HL-60 (cell line): ENCODE measurements at regions not wholly inside any gene's neighbourhood (a gene's known extent, or its start where the extent isn't known, plus 50 kb on each side); places are given as distances from the start of the nearest gene placed in this dataset.

Source experiments
- DNase-seq, 2 experiments: peaks; one replicate each; pipeline ENCODE4 v3.0.0-alpha.2; 2010 to 2020; ENCODE audit warnings: low read depth in 1 of 2, low spot score in 1 of 2
- H3K27ac ChIP-seq: fragments of 250-450 bp; sonication (Bioruptor Pico); replicated peaks from 2 replicates; pipeline ENCODE4 v1.5.1; 2020; ENCODE audit warnings: mild to moderate bottlenecking, moderate library complexity
- H3K27me3 ChIP-seq: fragments of 250-450 bp; sonication (Bioruptor Pico); 2 replicates; pipeline ENCODE4 v1.5.1; 2021; ENCODE audit warnings: mild to moderate bottlenecking, moderate library complexity; ENCODE audit not compliant: insufficient read depth, poor library complexity, severe bottlenecking
- H3K4me3 ChIP-seq: replicated peaks from 2 replicates; pipeline ENCODE4 v1.5.1; 2011; ENCODE audit warnings: mild to moderate bottlenecking, control low read depth, low read length; ENCODE audit not compliant: insufficient read depth
- CTCF ChIP-seq: IDR thresholded peaks from one replicate; pipeline ENCODE4 v1.5.1; 2011; ENCODE audit warnings: low read length, control low read depth, inconsistent platforms; ENCODE audit not compliant: insufficient read depth
- GABPA ChIP-seq: IDR thresholded peaks from 2 replicates; pipeline ENCODE4 v1.6.1; 2012; ENCODE audit warnings: low read depth
- POLR2AphosphoS5 ChIP-seq: IDR thresholded peaks from 2 replicates; pipeline ENCODE4 v1.6.1; 2012; ENCODE audit warnings: low read depth
- REST ChIP-seq: IDR thresholded peaks from 2 replicates; pipeline ENCODE4 v1.6.1; 2012; ENCODE audit warnings: low read depth; ENCODE audit not compliant: insufficient replicate concordance
- SPI1 ChIP-seq: IDR thresholded peaks from 2 replicates; pipeline ENCODE4 v1.6.1; 2012; ENCODE audit warnings: low read depth, mild to moderate bottlenecking, borderline replicate concordance

- Histone ChIP-seq H3K4me3 (no peak overlapping the region), H3K27me3 (no peaks in the 10 kb centered on the region), H3K27ac (no peak overlapping the region)
- TF ChIP-seq SPI1, result no peak
- TF ChIP-seq CTCF, result no peak
- no peak for TF ChIP-seq REST
- DNase-seq, result no peak
Observed at GRCh38 chr17:6204203-6204722, 134.1 kb downstream of the WSCD1 start.

- Histone ChIP-seq H3K27me3 (no peaks in the 10 kb centered on the region), H3K4me3 (no peak overlapping the region), H3K27ac (no peak overlapping the region)
- TF ChIP-seq CTCF (no peak), GABPA (no peak), POLR2AphosphoS5 (no peak), REST (no peak), SPI1 (no peak)
- DNase-seq, result no peak
Observed at GRCh38 chr17:6196355-6196754, 126.2 kb downstream of the WSCD1 start.

GRCh38 chr17:6195123-6195522 is 124.9 kb downstream of the WSCD1 start:
- Histone ChIP-seq H3K27me3 (no peaks in the 10 kb centered on the region), H3K4me3 (no peak overlapping the region), H3K27ac (no peak overlapping the region)
- TF ChIP-seq POLR2AphosphoS5 (no peak), GABPA (no peak), SPI1 (no peak), REST (no peak), CTCF (no peak)
- DNase-seq, result no peak
